NB4 (cell line): ENCODE measurements at regions not wholly inside any gene's neighbourhood (a gene's known extent, or its start where the extent isn't known, plus 50 kb on each side); places are given as distances from the start of the nearest gene placed in this dataset.

Experiments
- CTCF ChIP-seq: IDR thresholded peaks from one replicate; pipeline ENCODE4 v1.5.1; 2012; ENCODE audit warnings: low read depth, low read length
- MAX ChIP-seq: IDR thresholded peaks from 2 replicates; pipeline ENCODE4 v1.6.1; 2011; ENCODE audit warnings: low read depth, low read length
- POLR2A ChIP-seq: IDR thresholded peaks from 2 replicates; pipeline ENCODE4 v1.6.1; 2011; ENCODE audit warnings: mild to moderate bottlenecking; ENCODE audit not compliant: insufficient read length; ENCODE audit errors: extremely low read depth

- TF ChIP-seq CTCF, result no peak
- TF ChIP-seq POLR2A, result no peak
- TF ChIP-seq MAX, result no peak
These were observed 1279.6 kb upstream of the USP15 start for GRCh38 chr12:60980558-60980957.
